ENCODE measurements at regions not wholly inside any gene's neighbourhood (a gene's known extent, or its start where the extent isn't known, plus 50 kb on each side); places are given as distances from the start of the nearest gene placed in this dataset.

DNA sequence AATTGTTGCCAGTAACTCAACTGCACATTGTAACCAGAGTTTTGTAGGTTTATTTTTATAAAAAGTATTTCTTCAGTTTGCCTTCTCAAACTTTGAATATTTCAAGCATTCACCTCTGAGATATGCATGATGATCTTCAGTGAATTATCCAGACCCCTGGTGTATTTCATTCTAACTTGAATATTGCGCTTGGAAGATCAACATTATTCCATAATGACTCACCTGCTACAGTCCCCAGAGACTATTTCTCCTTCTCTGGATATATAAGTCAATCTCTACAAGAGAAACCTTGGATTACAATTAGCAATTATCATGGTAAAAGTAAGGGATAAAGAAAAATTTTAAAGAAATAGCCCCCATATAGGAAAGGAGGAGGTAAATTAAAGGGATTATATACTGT is 1041.0 kb downstream of the TLE1 start:
- Histone ChIP-seq H2BK20ac (ENCODE audit: low read length) (no peak overlapping the region), H3K36me3 (ENCODE audit: control insufficient read depth in 2 of 4, insufficient read depth in 4 of 4, low read length in 3 of 4) (no peaks in the 10 kb centered on the region), H4K8ac (ENCODE audit: extremely low read depth, insufficient read depth, low read length) (no peak overlapping the region), H2BK15ac (ENCODE audit: low read length) (no peak overlapping the region), H3K18ac (ENCODE audit: extremely low read depth, low read length) (no peak overlapping the region), H3K4me1 (replicated peaks in 1 of 4; ENCODE audit: control insufficient read depth in 3 of 4, insufficient read depth in 4 of 4, low read length in 3 of 4) (no peaks in the 10 kb centered on the region), H3K4me3 (ENCODE audit: extremely low read depth in 1 of 4, insufficient read depth in 2 of 4, low read depth in 3 of 4, low read length in 4 of 4) (no peak overlapping the region), H3K4me2 (ENCODE audit: insufficient read depth in 1 of 2, low read depth in 2 of 2, low read length in 2 of 2) (no peak overlapping the region), H3K14ac (ENCODE audit: insufficient read length) (no peak overlapping the region), H3K79me1 (ENCODE audit: low read depth, low read length) (no peaks in the 10 kb centered on the region), H4K20me1 (replicated peaks in 1 of 2; ENCODE audit: control insufficient read depth in 1 of 2, insufficient read depth in 2 of 2, low read length in 2 of 2) (no peaks in the 10 kb centered on the region), H3K9me3 (ENCODE audit: insufficient read depth in 2 of 2, low read depth in 1 of 2, low read length in 1 of 2) (no peaks in the 10 kb centered on the region), H4K5ac (ENCODE audit: insufficient read length, low read depth, low read length) (no peak overlapping the region), H3K9ac (replicated peaks in 1 of 4; ENCODE audit: extremely low read depth in 1 of 4, low read depth in 3 of 4, low read length in 3 of 4) (no peak overlapping the region), H2BK12ac (ENCODE audit: low read depth, low read length) (no peak overlapping the region), H2BK120ac (replicated peaks; ENCODE audit: low read depth, low read length) (no peak overlapping the region), H2BK5ac (ENCODE audit: low read depth, low read length) (no peak overlapping the region), H2AK5ac (ENCODE audit: low read depth, low read length) (no peak overlapping the region), H4K91ac (replicated peaks; ENCODE audit: insufficient read length, low read length) (no peak overlapping the region), H3K23me2 (ENCODE audit: low read depth, low read length) (no peaks in the 10 kb centered on the region), H3K56ac (replicated peaks; ENCODE audit: insufficient read length, low read depth, low read length) (no peak overlapping the region), H3K23ac (ENCODE audit: insufficient read length) (no peak overlapping the region), H3K27ac (ENCODE audit: low read depth, low read length) (no peak overlapping the region), H3K79me2 (ENCODE audit: control insufficient read depth in 1 of 2, insufficient read depth in 2 of 2, low read length in 2 of 2) (no peaks in the 10 kb centered on the region), H3K4ac (replicated peaks; ENCODE audit: insufficient read length, low read depth, low read length) (no peak overlapping the region), H3K27me3 (replicated peaks in 1 of 4; ENCODE audit: control insufficient read depth in 3 of 4, extremely low read depth in 1 of 4, insufficient read depth in 3 of 4, low read length in 3 of 4) (no peaks in the 10 kb centered on the region), H2AFZ (ENCODE audit: low read length) (no peak overlapping the region)
- ChIA-PET POLR2A (ENCODE audit: partially characterized antibody) (no interaction called here), CTCF (ENCODE audit: partially characterized antibody) (interaction anchor here (1.3 kb wide), 1 partner anchor 19 kb away, joined by 3 read pairs; no protein-coding TSS in a partner anchor)
- WGBS, 2 experiments (ENCODE audit: extremely low coverage in 1 of 2, insufficient coverage in 1 of 2, insufficient read length in 1 of 2, insufficient replicate concordance in 2 of 2, low coverage in 1 of 2, low lambda C conversion rate in 2 of 2, missing lambda C conversion rate in 1 of 2): 95% methylated on average over 1 of the region's 1 CpG; no CpG with 5 or more reads in 1 of the 2 experiments
- DNase-seq (ENCODE audit: low read depth in 1 of 2, low spot score in 2 of 2): no peak
- no peak for FAIRE-seq
- no peak for TF ChIP-seq TEAD4 (IDR thresholded peaks at IDR 0.05; ENCODE audit: low read depth, low read length)
